ENCODE measurements at regions not wholly inside any gene's neighbourhood (a gene's known extent, or its start where the extent isn't known, plus 50 kb on each side); places are given as distances from the start of the nearest gene placed in this dataset.

- H3K9me3 ChIP-seq (ENCODE audit: insufficient read depth in 2 of 2, low read depth in 1 of 2, low read length in 1 of 2): no peaks in the 10 kb centered on the region
- no peak overlapping the region for H2BK12ac ChIP-seq (ENCODE audit: low read depth, low read length)
- H2BK20ac ChIP-seq (ENCODE audit: low read length): no peak overlapping the region
- no peak overlapping the region for H3K9ac ChIP-seq (replicated peaks in 1 of 4; ENCODE audit: extremely low read depth in 1 of 4, low read depth in 3 of 4, low read length in 3 of 4)
- H4K20me1 ChIP-seq (replicated peaks in 1 of 2; ENCODE audit: control insufficient read depth in 1 of 2, insufficient read depth in 2 of 2, low read length in 2 of 2): no peaks in the 10 kb centered on the region
- no peak overlapping the region for H2AK5ac ChIP-seq (ENCODE audit: low read depth, low read length)
- no peaks in the 10 kb centered on the region for H3K23me2 ChIP-seq (ENCODE audit: low read depth, low read length)
- ChIA-PET POLR2A (ENCODE audit: partially characterized antibody) (no interaction called here), CTCF (ENCODE audit: partially characterized antibody) (interaction anchor here (0.7 to 1.5 kb wide), 8 partner anchors 9 to 215 kb away, joined by 3 to 5 read pairs (median 3); no protein-coding TSS in a partner anchor)
- no peak overlapping the region for H3K18ac ChIP-seq (ENCODE audit: extremely low read depth, low read length)
- no peak overlapping the region for H3K4me3 ChIP-seq (ENCODE audit: extremely low read depth in 1 of 4, insufficient read depth in 2 of 4, low read depth in 3 of 4, low read length in 4 of 4)
- H3K4me2 ChIP-seq (ENCODE audit: insufficient read depth in 1 of 2, low read depth in 2 of 2, low read length in 2 of 2): no peak overlapping the region
- FAIRE-seq (no peak), DNase-seq (ENCODE audit: low read depth in 1 of 2, low spot score in 2 of 2) (no peak)
- no peaks in the 10 kb centered on the region for H3K79me1 ChIP-seq (ENCODE audit: low read depth, low read length)
- no peak overlapping the region for H3K23ac ChIP-seq (ENCODE audit: insufficient read length)
- H4K8ac ChIP-seq (ENCODE audit: extremely low read depth, insufficient read depth, low read length): no peak overlapping the region; the same call in 1 of the 2 replicates
- no peak overlapping the region for H3K56ac ChIP-seq (replicated peaks; ENCODE audit: insufficient read length, low read depth, low read length)
- no peak overlapping the region for H2BK120ac ChIP-seq (replicated peaks; ENCODE audit: low read depth, low read length)
- H3K4ac ChIP-seq (replicated peaks; ENCODE audit: insufficient read length, low read depth, low read length): no peak overlapping the region
- no peak overlapping the region for H3K14ac ChIP-seq (ENCODE audit: insufficient read length)
- H3K27ac ChIP-seq (ENCODE audit: low read depth, low read length): no peak overlapping the region
- WGBS, 2 experiments (ENCODE audit: extremely low coverage in 1 of 2, insufficient coverage in 1 of 2, insufficient read length in 1 of 2, insufficient replicate concordance in 2 of 2, low coverage in 1 of 2, low lambda C conversion rate in 2 of 2, missing lambda C conversion rate in 1 of 2): 86% methylated on average over 12 of the region's 12 CpGs; no CpG with 5 or more reads in 1 of the 2 experiments
- H2BK15ac ChIP-seq (ENCODE audit: low read length): no peak overlapping the region
- no peak overlapping the region for H2AFZ ChIP-seq (ENCODE audit: low read length)
- H4K91ac ChIP-seq (replicated peaks; ENCODE audit: insufficient read length, low read length): no peak overlapping the region
- H4K5ac ChIP-seq (ENCODE audit: insufficient read length, low read depth, low read length): no peak overlapping the region
- peaks cover 0 to 3% (median 0%) of the 10 kb centered on the region in 4 experiments; a peak in 2 of 7 replicates for H3K27me3 ChIP-seq (replicated peaks in 1 of 4; ENCODE audit: control insufficient read depth in 3 of 4, extremely low read depth in 1 of 4, insufficient read depth in 3 of 4, low read length in 3 of 4)
- no peaks in the 10 kb centered on the region for H3K36me3 ChIP-seq (ENCODE audit: control insufficient read depth in 2 of 4, insufficient read depth in 4 of 4, low read length in 3 of 4)
- no peaks in the 10 kb centered on the region for H3K79me2 ChIP-seq (ENCODE audit: control insufficient read depth in 1 of 2, insufficient read depth in 2 of 2, low read length in 2 of 2)
- H2BK5ac ChIP-seq (ENCODE audit: low read depth, low read length): no peak overlapping the region
- H3K4me1 ChIP-seq (replicated peaks in 1 of 4; ENCODE audit: control insufficient read depth in 3 of 4, insufficient read depth in 4 of 4, low read length in 3 of 4): 0 out of 7 replicates have a peak, but pooled peaks cover 0 to 2% (median 0%) of the 10 kb centered on the region in 4 experiments
- TF ChIP-seq NRF1 (IDR thresholded peaks at IDR 0.05; ENCODE audit: low read depth, low read length) (no peak), SP2 (IDR thresholded peaks at IDR 0.05; ENCODE audit: low read length) (no peak), ZNF274 (IDR thresholded peaks at IDR 0.05; ENCODE audit: borderline replicate concordance, extremely low read depth, low read length) (no peak), SAP30 (IDR thresholded peaks at IDR 0.05; ENCODE audit: insufficient read depth, insufficient replicate concordance, low read length) (no peak), EGR1 (IDR thresholded peaks at IDR 0.05; ENCODE audit: borderline replicate concordance, low read depth, low read length) (no peak), KDM1A (IDR thresholded peaks at IDR 0.05; ENCODE audit: borderline replicate concordance, low read length) (no peak), ATF2 (IDR thresholded peaks at IDR 0.05; ENCODE audit: low read length) (no peak)
Observed at GRCh38 chr2:126990605-126991532, 92.2 kb downstream of the TEX51 start.

All from H1 (cell line).